ENCODE measurements at regions not wholly inside any gene's neighbourhood (a gene's known extent, or its start where the extent isn't known, plus 50 kb on each side); places are given as distances from the start of the nearest gene placed in this dataset.

DNA sequence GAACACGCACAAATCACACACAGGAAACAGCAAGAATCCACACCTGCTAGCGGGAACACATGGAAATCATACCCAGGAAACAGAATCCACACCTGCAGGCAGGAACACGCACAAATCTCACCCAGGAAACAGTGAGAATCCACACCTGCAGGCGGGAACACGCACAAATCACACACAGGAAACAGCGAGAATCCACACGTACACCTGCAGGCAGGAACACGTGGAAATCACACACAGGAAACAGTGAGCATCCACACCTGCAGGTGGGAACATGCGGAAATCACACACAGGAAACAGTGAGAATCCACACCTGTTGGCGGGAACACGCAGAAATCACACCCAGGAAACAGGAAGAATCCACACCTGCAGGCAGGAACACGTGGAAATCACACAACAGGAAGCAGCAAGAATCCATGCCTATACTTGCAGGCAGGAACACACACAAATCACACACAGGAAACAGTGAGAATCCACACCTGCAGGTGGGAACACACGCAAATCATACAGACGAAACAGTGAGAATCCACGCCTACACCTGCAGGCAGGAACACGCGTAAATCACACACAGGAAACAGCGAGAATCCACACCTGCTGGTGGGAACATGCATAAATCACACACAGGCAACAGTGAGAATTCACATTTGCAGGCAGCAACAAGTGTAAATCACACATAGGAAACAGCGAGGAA is 108.6 kb downstream of the DLL1 start:
- Histone ChIP-seq H3K9me3 (ENCODE audit: control insufficient read depth in 2 of 2, low read length in 2 of 2) (no peaks in the 10 kb centered on the region), H3K4me1 (ENCODE audit: control insufficient read depth, insufficient read depth, low read length) (no peaks in the 10 kb centered on the region), H3K4me3 (ENCODE audit: low read length in 2 of 2) (no peak overlapping the region), H3K36me3 (ENCODE audit: control insufficient read depth in 2 of 2, insufficient read depth in 2 of 2, low read length in 2 of 2) (no peaks in the 10 kb centered on the region), H3K9ac (ENCODE audit: low read length in 2 of 2) (no peak overlapping the region), H3K27ac (ENCODE audit: low read length) (no peak overlapping the region), H3K27me3 (ENCODE audit: control insufficient read depth in 1 of 2, insufficient read depth in 2 of 2, low read length in 2 of 2) (peaks cover 5% of the 10 kb centered on the region in 2 donors)

- Histone ChIP-seq H3K4me1 (ENCODE audit: control insufficient read depth, insufficient read depth, low read length) (no peaks in the 10 kb centered on the region), H3K27me3 (ENCODE audit: control insufficient read depth in 1 of 2, insufficient read depth in 2 of 2, low read length in 2 of 2) (peaks cover 3 to 5% of the 10 kb centered on the region in 2 donors), H3K9me3 (ENCODE audit: control insufficient read depth in 2 of 2, low read length in 2 of 2) (no peaks in the 10 kb centered on the region), H3K27ac (ENCODE audit: low read length) (no peak overlapping the region), H3K4me3 (ENCODE audit: low read length in 2 of 2) (no peak overlapping the region), H3K36me3 (ENCODE audit: control insufficient read depth in 2 of 2, insufficient read depth in 2 of 2, low read length in 2 of 2) (no peaks in the 10 kb centered on the region), H3K9ac (ENCODE audit: low read length in 2 of 2) (no peak overlapping the region)
These were observed 109.6 kb downstream of the DLL1 start for GRCh38 chr6:170181338-170181690.

- Histone ChIP-seq H3K27me3 (ENCODE audit: control insufficient read depth in 1 of 2, insufficient read depth in 2 of 2, low read length in 2 of 2) (peaks cover 2 to 5% of the 10 kb centered on the region in 2 donors), H3K27ac (ENCODE audit: low read length) (no peak overlapping the region), H3K9me3 (ENCODE audit: control insufficient read depth in 2 of 2, low read length in 2 of 2) (no peaks in the 10 kb centered on the region), H3K4me3 (ENCODE audit: low read length in 2 of 2) (no peak overlapping the region), H3K9ac (ENCODE audit: low read length in 2 of 2) (no peak overlapping the region), H3K36me3 (ENCODE audit: control insufficient read depth in 2 of 2, insufficient read depth in 2 of 2, low read length in 2 of 2) (no peaks in the 10 kb centered on the region), H3K4me1 (ENCODE audit: control insufficient read depth, insufficient read depth, low read length) (no peaks in the 10 kb centered on the region)
These were observed 110.1 kb downstream of the DLL1 start for GRCh38 chr6:170180671-170181337.

GRCh38 chr6:170179616-170180324 is 111.1 kb downstream of the DLL1 start:
- Histone ChIP-seq H3K27me3 (ENCODE audit: control insufficient read depth in 1 of 2, insufficient read depth in 2 of 2, low read length in 2 of 2) (peaks cover 2 to 5% of the 10 kb centered on the region in 2 donors), H3K4me1 (ENCODE audit: control insufficient read depth, insufficient read depth, low read length) (no peaks in the 10 kb centered on the region), H3K9ac (ENCODE audit: low read length in 2 of 2) (no peak overlapping the region), H3K36me3 (ENCODE audit: control insufficient read depth in 2 of 2, insufficient read depth in 2 of 2, low read length in 2 of 2) (no peaks in the 10 kb centered on the region), H3K4me3 (ENCODE audit: low read length in 2 of 2) (no peak overlapping the region), H3K27ac (ENCODE audit: low read length) (no peak overlapping the region), H3K9me3 (ENCODE audit: control insufficient read depth in 2 of 2, low read length in 2 of 2) (no peaks in the 10 kb centered on the region)

DNA sequence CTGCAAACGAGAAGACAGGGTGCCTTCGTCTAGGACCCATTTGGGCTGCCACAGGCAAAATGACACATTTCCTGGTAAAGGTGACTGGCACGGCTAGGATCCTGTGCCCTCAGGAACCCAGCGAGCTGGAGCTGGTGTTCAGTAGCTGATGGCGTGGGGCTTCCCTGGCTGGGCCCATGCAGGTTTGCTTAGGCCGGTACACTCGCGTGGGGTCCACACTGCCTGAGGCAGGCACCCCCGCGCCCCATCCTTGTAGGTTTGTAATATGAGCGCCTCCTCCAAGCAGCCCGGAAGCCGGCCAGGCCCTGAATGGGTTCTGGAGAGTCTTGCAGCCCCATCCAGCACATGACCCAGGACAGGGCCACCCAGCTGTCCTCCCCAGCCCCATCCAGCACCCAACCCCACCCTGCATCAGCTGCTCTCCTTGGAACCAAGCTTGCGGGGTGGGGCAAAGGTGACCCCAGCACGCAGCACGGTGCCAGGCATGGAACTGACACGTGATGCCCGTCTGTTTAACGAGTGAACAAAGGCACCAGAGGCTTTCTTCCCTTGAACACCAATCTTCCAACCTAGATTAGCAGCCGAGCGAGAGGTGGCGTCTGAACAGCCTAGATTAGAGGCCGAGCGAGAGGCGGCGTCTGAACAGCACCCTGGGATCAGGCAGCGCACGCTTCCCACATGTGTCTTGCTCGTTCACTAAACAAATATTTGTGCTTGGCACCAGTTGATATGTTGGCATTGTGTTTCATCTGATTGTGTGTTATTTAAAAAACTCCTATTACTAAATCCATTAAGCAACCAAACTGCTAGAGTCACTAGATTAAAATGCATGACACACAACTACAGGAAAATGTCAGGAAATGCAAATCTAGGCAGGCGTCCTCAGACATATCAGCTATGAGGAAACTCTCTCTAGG is 112.1 kb downstream of the DLL1 start:
- Histone ChIP-seq H3K4me1 (ENCODE audit: control insufficient read depth, insufficient read depth, low read length) (no peaks in the 10 kb centered on the region), H3K27ac (ENCODE audit: low read length) (no peak overlapping the region), H3K4me3 (ENCODE audit: low read length in 2 of 2) (no peak overlapping the region), H3K27me3 (ENCODE audit: control insufficient read depth in 1 of 2, insufficient read depth in 2 of 2, low read length in 2 of 2) (peaks cover 2 to 5% of the 10 kb centered on the region in 2 donors), H3K9ac (ENCODE audit: low read length in 2 of 2) (no peak overlapping the region), H3K9me3 (ENCODE audit: control insufficient read depth in 2 of 2, low read length in 2 of 2) (no peaks in the 10 kb centered on the region), H3K36me3 (ENCODE audit: control insufficient read depth in 2 of 2, insufficient read depth in 2 of 2, low read length in 2 of 2) (no peaks in the 10 kb centered on the region)

DNA sequence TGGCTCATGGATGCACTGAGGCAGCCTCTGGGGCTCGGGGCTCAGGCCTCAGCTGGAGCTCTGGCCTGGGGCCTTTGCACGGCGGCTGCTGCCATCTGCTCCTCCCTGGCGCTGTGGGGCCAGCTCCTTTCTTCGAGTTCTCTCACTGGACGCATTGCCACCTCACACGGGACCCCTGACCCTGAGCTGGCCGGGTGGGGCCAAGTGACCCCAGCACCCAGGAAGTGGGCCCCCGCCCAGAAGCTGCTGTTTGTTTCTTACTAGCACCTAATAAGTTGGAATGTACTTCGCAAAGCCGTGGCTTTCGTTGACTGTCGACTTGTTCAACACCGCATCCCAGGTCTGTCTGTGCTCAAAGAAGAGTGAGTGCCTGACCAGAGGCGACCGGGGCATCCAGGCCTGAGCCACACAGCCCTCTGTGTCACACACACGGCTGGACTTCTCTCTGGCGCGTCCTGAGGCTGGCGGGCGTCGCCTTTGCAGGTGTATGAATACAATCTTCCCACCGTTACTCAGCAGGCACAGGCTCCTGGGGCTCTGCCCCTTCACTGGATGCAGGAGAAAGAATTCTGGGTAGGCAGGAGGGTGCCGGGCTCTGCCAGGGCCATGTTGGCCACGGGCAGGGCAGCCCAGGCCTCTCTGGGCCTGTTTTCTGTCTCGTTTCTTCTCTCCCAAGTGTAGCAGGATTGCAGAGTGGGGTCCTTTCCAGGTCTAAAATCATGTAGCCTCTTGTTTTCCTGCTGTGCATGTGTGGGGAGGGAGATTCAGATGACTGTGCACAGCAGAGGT is 112.9 kb downstream of the DLL1 start:
- no peak overlapping the region for H3K4me3 ChIP-seq (ENCODE audit: low read length in 2 of 2)
- no peak overlapping the region for H3K27ac ChIP-seq (ENCODE audit: low read length)
- no peak overlapping the region for H3K9ac ChIP-seq (ENCODE audit: low read length in 2 of 2)
- H3K9me3 ChIP-seq (ENCODE audit: control insufficient read depth in 2 of 2, low read length in 2 of 2) = no peaks in the 10 kb centered on the region
- no peaks in the 10 kb centered on the region for H3K36me3 ChIP-seq (ENCODE audit: control insufficient read depth in 2 of 2, insufficient read depth in 2 of 2, low read length in 2 of 2)
- H3K4me1 ChIP-seq (ENCODE audit: control insufficient read depth, insufficient read depth, low read length) = no peaks in the 10 kb centered on the region
- peaks cover 2 to 5% of the 10 kb centered on the region in 2 donors for H3K27me3 ChIP-seq (ENCODE audit: control insufficient read depth in 1 of 2, insufficient read depth in 2 of 2, low read length in 2 of 2)

GRCh38 chr6:170176898-170177771 is 113.7 kb downstream of the DLL1 start:
- H3K27me3 ChIP-seq (ENCODE audit: control insufficient read depth in 1 of 2, insufficient read depth in 2 of 2, low read length in 2 of 2) = peaks cover 2 to 5% of the 10 kb centered on the region in 2 donors
- H3K4me1 ChIP-seq (ENCODE audit: control insufficient read depth, insufficient read depth, low read length) = no peaks in the 10 kb centered on the region
- H3K36me3 ChIP-seq (ENCODE audit: control insufficient read depth in 2 of 2, insufficient read depth in 2 of 2, low read length in 2 of 2) = no peaks in the 10 kb centered on the region
- no peak overlapping the region for H3K27ac ChIP-seq (ENCODE audit: low read length)
- no peak overlapping the region for H3K9ac ChIP-seq (ENCODE audit: low read length in 2 of 2)
- no peaks in the 10 kb centered on the region for H3K9me3 ChIP-seq (ENCODE audit: control insufficient read depth in 2 of 2, low read length in 2 of 2)
- no peak overlapping the region for H3K4me3 ChIP-seq (ENCODE audit: low read length in 2 of 2)

DNA sequence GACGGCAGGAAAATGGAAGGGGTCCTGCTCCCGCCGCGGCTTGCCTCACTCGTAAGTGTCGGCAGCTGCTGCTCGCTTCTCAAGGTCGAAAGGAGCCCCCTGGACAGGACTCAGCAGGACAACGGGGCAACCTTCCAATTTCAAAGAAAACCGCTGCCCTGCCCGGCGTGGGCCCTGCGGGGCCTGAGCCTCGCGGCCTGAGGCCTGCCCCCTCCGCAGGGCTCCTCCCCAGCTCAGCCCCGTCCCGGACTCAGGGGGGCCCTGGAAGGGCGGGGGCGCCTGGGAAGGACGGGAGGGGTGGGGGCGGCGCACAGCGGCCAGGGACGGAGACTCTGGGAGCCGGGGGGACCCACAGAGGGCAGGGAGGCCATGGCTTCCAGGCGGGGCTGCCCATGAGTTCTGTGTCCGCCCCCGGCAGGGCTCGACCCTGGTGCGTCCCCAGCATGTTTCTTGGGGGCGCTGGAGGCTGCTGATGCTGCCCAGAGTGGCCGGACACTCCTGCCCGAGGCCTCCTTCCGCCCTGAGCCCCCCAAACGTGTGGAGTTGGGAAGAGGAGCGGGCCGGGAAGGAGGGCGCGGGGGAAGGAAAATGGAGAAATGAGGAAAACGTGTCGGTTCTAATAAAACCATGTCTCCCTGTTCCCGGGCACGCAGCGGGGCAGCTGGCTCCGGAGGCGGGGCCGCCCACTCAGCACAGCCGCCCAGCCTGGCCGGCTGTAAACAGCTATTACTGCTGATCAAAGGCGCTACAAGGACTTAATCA is 114.6 kb downstream of the DLL1 start:
- Histone ChIP-seq H3K27ac (ENCODE audit: low read length) (no peak overlapping the region), H3K36me3 (ENCODE audit: control insufficient read depth in 2 of 2, insufficient read depth in 2 of 2, low read length in 2 of 2) (no peaks in the 10 kb centered on the region), H3K27me3 (ENCODE audit: control insufficient read depth in 1 of 2, insufficient read depth in 2 of 2, low read length in 2 of 2) (peaks cover 2% of the 10 kb centered on the region in 2 donors), H3K4me1 (ENCODE audit: control insufficient read depth, insufficient read depth, low read length) (no peaks in the 10 kb centered on the region), H3K9me3 (ENCODE audit: control insufficient read depth in 2 of 2, low read length in 2 of 2) (no peaks in the 10 kb centered on the region), H3K4me3 (ENCODE audit: low read length in 2 of 2) (no peak overlapping the region), H3K9ac (ENCODE audit: low read length in 2 of 2) (no peak overlapping the region)

DNA sequence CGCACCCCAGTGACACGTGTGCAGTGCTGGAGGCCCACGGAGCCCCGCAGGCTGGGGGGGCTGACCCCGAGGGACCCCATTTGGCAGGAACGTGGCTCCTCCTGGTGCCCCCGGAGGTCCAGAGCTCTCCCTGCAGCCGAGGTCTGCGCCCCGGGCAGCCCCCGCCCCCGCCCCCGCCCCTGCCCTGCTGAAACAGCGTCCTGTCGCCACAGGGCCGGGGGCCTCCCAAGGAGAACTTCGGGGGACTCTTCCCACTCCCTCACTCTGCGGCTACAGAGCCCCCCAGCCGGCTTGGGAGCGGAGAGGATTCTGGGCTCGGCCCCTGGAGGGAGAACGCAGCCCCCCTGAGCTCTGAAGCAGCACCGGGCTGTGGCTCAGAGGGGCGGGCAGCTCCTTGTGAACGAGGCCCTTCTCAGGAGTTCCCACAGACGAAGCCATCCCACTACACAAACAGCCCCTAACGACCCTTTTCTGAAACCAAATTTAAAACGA is 115.2 kb downstream of the DLL1 start:
- Histone ChIP-seq H3K4me1 (ENCODE audit: control insufficient read depth, insufficient read depth, low read length) (no peaks in the 10 kb centered on the region), H3K36me3 (ENCODE audit: control insufficient read depth in 2 of 2, insufficient read depth in 2 of 2, low read length in 2 of 2) (no peaks in the 10 kb centered on the region), H3K27ac (ENCODE audit: low read length) (no peak overlapping the region), H3K9me3 (ENCODE audit: control insufficient read depth in 2 of 2, low read length in 2 of 2) (peaks cover 0 to 4% of the 10 kb centered on the region in 2 donors), H3K4me3 (ENCODE audit: low read length in 2 of 2) (no peak overlapping the region), H3K9ac (ENCODE audit: low read length in 2 of 2) (no peak overlapping the region), H3K27me3 (ENCODE audit: control insufficient read depth in 1 of 2, insufficient read depth in 2 of 2, low read length in 2 of 2) (peaks cover under 1 to 2% of the 10 kb centered on the region in 2 donors)
